Muscle of arm (tissue), 1 donor: ENCODE measurements at regions not wholly inside any gene's neighbourhood (a gene's known extent, or its start where the extent isn't known, plus 50 kb on each side); places are given as distances from the start of the nearest gene placed in this dataset.

Source experiments
- DNase-seq: peaks from one replicate; pipeline ENCODE4 v3.0.0-alpha.2; 2013

DNA sequence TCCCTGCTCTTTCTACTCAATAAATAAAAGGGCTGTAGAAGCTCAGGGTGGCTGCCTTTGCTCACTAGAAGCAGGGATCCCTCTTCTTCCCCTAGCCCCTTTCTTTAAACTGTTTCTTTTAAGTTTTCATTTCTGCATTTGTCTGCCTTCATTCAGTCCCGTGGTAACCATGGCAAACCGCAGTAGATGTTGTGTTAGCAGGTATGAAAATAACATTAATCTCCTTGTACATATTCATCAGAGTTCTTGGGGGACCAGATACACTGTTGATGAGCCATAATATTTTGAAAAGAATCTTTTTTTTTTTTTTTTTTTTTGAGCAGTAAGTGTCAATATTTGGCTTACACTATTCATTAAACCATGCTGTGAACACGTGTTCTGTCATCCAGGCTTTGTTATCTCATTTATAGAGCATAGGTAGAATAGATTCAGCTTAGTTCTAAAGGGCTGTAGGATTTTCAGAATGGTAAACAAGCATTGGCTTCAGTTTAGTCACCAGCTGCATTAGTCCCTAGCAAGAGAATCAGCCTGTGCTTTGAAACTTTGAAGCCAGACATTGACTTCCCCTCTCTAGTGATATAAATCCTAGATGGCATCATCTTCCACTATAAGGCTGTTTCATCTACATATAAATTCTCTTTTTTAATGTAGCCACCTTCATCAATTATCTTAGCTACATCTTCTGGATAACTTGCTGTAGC is 59.4 kb upstream of the SPRY2 start:
- no peak for DNase-seq

DNA sequence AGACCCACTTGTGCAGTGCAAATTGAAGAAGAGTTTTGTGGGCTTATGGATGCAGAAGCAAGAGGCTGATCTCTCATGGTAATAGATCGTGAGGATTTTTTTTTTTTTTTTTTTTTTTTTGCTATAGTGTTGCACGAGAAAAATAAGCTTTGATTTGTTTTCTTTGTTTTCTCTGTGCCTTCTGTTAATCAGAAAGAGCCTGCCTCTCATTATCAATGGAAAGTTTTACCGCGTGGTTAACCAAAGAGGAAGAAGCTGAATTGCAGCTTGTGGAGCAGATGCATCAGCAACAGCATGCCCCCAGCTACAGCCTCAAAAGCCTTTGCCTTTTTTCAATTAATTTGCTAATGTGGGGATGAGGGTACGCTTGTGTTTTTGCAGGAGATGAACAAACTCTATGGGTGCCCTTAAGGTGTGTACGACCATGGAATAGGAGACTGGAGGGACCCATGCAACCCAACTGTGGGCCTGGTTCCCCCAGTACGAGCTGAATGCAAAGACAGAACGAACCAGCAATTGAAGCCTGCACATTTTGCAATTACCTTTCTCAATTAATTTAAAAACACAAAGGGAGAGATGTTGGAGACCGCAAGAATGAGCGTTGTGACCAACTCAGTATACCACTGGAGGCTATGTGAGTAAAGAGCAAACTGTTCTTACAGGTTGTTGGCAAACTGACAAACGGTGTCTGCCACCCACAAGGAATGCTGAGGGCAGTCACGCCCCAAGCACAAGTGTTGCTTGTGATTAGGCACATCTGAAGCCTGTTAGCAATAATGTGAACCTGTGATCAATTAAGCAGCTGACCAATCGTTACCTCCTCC is 58.6 kb upstream of the SPRY2 start:
- no peak for DNase-seq
